ENCODE measurements at regions not wholly inside any gene's neighbourhood (a gene's known extent, or its start where the extent isn't known, plus 50 kb on each side); places are given as distances from the start of the nearest gene placed in this dataset.

- no peak overlapping the region for H3K4me3 ChIP-seq (ENCODE audit: low read depth, low read length)
- DNase-seq (ENCODE audit: low read depth): no peak
- no peak for TF ChIP-seq CTCF (IDR thresholded peaks at IDR 0.05; ENCODE audit: insufficient read depth, low read depth, low read length)
These were observed 138.4 kb upstream of the HDAC4 start for GRCh38 chr2:239539083-239539775.

GRCh38 chr2:239538357-239539052 lies 137.7 kb upstream of the HDAC4 start:
- TF ChIP-seq CTCF (IDR thresholded peaks at IDR 0.05; ENCODE audit: insufficient read depth, low read depth, low read length): no peak
- DNase-seq (ENCODE audit: low read depth): no peak
- no peak overlapping the region for H3K4me3 ChIP-seq (ENCODE audit: low read depth, low read length)

GRCh38 chr2:239537633-239538356 lies 137.0 kb upstream of the HDAC4 start:
- DNase-seq (ENCODE audit: low read depth): no peak
- H3K4me3 ChIP-seq (ENCODE audit: low read depth, low read length): no peak overlapping the region
- TF ChIP-seq CTCF (IDR thresholded peaks at IDR 0.05; ENCODE audit: insufficient read depth, low read depth, low read length): no peak

- TF ChIP-seq CTCF (IDR thresholded peaks at IDR 0.05; ENCODE audit: insufficient read depth, low read depth, low read length): no peak
- DNase-seq (ENCODE audit: low read depth): no peak
- no peak overlapping the region for H3K4me3 ChIP-seq (ENCODE audit: low read depth, low read length)
These were observed 135.4 kb upstream of the HDAC4 start for GRCh38 chr2:239536186-239536585.

GRCh38 chr2:239535413-239536144 lies 134.8 kb upstream of the HDAC4 start:
- no peak for DNase-seq (ENCODE audit: low read depth)
- no peak overlapping the region for H3K4me3 ChIP-seq (ENCODE audit: low read depth, low read length)
- no peak for TF ChIP-seq CTCF (IDR thresholded peaks at IDR 0.05; ENCODE audit: insufficient read depth, low read depth, low read length)

- no peak overlapping the region for H3K4me3 ChIP-seq (ENCODE audit: low read depth, low read length)
- DNase-seq (ENCODE audit: low read depth): no peak
- no peak for TF ChIP-seq CTCF (IDR thresholded peaks at IDR 0.05; ENCODE audit: insufficient read depth, low read depth, low read length)
These were observed 134.0 kb upstream of the HDAC4 start for GRCh38 chr2:239534581-239535412.
